ENCODE measurements at regions not wholly inside any gene's neighbourhood (a gene's known extent, or its start where the extent isn't known, plus 50 kb on each side); places are given as distances from the start of the nearest gene placed in this dataset.
"Not testable (repeated sequence)": the region's sequence is repeated elsewhere in the genome, so short reads cannot be mapped to it uniquely, and the experiment has no call there.

DNA sequence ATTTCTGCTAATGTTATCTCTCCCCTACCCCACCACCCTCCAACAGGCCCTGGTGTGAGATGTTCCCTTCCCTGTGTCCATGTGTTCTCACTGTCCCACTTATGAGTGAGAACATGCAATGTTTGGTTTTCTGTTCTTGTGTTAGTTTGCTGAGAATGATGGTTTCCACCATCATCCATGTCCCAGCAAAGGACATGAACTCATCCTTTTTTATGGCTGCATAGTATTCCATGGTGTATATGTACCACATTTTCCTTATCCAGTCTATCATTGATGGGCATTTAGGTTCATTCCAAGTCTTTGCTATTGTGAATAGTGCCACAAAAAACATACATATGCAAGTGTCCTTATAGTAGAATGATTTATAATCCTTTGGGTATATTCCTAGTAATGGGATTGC lies 104.5 kb downstream of the ZNF33B start:
- ATAC-seq (replicated peaks in 1 of 2); H3K27me3 Mint-ChIP-seq (ENCODE audit: low read depth); DNase-seq; H3K4me1 Mint-ChIP-seq (ENCODE audit: low read depth); H3K4me3 Mint-ChIP-seq; H3K27ac Mint-ChIP-seq: not testable (repeated sequence)
- Mint-ChIP-seq H3K36me3 (ENCODE audit: insufficient read depth in 2 of 2) (peaks cover 56 to 59% of the 10 kb centered on the region in 2 donors), H3K9me3 (peaks cover 33 to 52% of the 10 kb centered on the region in 2 donors)

DNA sequence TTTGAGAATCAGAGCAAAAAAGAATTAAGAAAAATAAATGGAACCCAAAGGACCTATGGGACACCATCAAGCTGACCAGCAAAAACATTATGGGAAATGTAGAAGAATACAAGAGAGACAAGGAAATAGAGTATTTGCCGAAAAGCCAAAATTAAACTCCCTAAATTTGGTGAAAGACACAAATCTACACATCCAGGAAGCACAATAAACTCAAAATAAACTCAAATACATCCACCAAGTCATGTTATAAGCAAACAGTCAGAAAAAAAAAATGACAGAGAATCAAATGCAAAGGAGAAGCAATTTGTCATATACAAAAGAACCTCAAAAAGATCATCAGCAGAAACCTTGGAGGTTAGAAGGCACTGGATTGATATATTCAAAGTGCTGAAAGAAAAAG lies 105.4 kb downstream of the ZNF33B start:
- DNase-seq (no peak), ATAC-seq (replicated peaks in 1 of 2) (no peak)
- Mint-ChIP-seq H3K27ac (no peak overlapping the region), H3K36me3 (ENCODE audit: insufficient read depth in 2 of 2) (peaks cover 48 to 53% of the 10 kb centered on the region in 2 donors), H3K4me3 (no peak overlapping the region), H3K9me3 (peaks cover 29 to 48% of the 10 kb centered on the region in 2 donors), H3K27me3 (ENCODE audit: low read depth) (no peaks in the 10 kb centered on the region), H3K4me1 (ENCODE audit: low read depth) (no peaks in the 10 kb centered on the region)

DNA sequence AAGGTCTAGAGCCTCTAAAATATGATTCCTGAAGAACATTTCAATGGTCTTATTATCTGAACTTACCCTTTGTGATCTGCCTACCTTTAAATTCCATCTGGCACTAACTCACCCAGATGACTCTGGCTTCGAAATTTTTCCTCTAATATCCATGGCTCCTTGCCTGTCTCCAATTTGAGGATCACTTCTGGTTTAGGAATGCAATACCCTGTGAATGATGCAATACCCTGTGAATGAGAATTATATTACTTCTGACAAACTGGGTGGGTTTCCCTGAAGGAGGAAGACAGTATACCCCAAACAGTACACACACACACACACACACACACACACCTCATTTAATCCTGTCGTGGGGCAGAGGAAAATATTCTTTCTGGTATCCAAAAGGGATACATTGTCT lies 115.3 kb downstream of the ZNF33B start:
- DNase-seq, result no peak
- H3K27ac Mint-ChIP-seq, result peak overlapping the region; percentile 82
- no peaks in the 10 kb centered on the region for H3K4me1 Mint-ChIP-seq (ENCODE audit: low read depth)
- H3K4me3 Mint-ChIP-seq, result no peak overlapping the region
- peaks cover 15 to 27% of the 10 kb centered on the region in 2 donors for H3K9me3 Mint-ChIP-seq
- H3K27me3 Mint-ChIP-seq (ENCODE audit: low read depth), result no peaks in the 10 kb centered on the region
- ATAC-seq (replicated peaks in 1 of 2), result no peak
- peaks cover 45 to 63% of the 10 kb centered on the region in 2 donors for H3K36me3 Mint-ChIP-seq (ENCODE audit: insufficient read depth in 2 of 2)

DNA sequence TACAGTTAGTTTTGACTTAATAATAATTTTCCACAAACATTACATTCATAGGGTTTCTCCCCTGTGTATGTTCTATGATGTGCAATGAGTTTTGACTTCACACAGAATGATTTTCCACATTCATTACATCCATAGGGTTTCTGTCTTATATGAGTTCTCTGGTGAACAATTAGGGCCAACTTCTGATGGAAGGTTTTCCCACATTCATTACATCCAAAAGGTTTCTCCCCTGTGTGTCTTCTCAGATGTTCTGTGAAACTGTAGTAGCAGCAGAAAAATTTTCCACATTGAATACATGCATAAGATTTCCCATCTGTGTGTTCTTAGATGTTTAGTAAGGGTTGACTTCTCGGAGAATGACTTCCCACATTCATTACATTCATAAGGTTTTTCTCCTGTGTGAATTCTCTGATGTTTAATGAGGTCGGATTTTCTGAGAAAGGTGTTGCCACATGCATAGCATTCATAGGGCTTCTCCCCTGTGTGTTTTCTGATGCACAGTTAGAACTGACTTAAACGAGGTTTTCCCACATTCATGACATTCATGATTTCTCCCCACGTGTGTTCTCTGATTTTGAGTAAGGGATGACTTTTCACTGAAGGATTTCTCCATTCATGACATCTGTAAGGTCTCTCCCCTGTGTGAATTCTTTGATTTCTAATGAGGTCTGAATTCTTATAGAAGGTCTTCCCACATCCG lies 118.5 kb downstream of the ZNF33B start:
- H3K4me1 Mint-ChIP-seq (ENCODE audit: low read depth), result no peaks in the 10 kb centered on the region
- H3K9me3 Mint-ChIP-seq, result peaks cover 19 to 40% of the 10 kb centered on the region in 2 donors
- H3K27me3 Mint-ChIP-seq (ENCODE audit: low read depth), result no peaks in the 10 kb centered on the region
- H3K27ac Mint-ChIP-seq, result peak overlapping the region; percentile 68
- peaks cover 50 to 71% of the 10 kb centered on the region in 2 donors for H3K36me3 Mint-ChIP-seq (ENCODE audit: insufficient read depth in 2 of 2)
- ATAC-seq (replicated peaks in 1 of 2), result no peak
- no peak for DNase-seq
- no peak overlapping the region for H3K4me3 Mint-ChIP-seq

DNA sequence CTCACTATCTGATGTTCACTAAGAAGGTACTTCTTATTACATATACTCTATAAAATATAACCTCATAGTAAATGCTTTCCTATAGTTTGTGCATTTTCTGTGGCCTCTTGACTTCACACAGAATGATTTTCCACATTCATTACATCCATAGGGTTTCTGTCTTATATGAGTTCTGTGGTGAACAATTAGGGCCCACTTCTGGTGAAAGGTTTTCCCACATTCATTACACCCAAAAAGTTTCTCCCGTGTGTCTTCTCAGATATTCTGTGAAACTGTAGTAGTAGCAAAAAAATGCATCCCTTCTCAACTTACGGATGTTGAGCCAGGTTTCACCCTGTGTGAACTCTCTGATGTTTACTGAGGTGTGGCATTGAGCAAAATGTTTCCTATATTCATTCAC lies 119.3 kb downstream of the ZNF33B start:
- Mint-ChIP-seq H3K36me3 (ENCODE audit: insufficient read depth in 2 of 2) (peaks cover 48 to 69% of the 10 kb centered on the region in 2 donors), H3K4me1 (ENCODE audit: low read depth) (no peaks in the 10 kb centered on the region), H3K27me3 (ENCODE audit: low read depth) (no peaks in the 10 kb centered on the region), H3K27ac (no peak overlapping the region), H3K4me3 (no peak overlapping the region), H3K9me3 (peaks cover 19 to 39% of the 10 kb centered on the region in 2 donors)
- ATAC-seq (replicated peaks in 1 of 2) (no peak), DNase-seq (no peak)

DNA sequence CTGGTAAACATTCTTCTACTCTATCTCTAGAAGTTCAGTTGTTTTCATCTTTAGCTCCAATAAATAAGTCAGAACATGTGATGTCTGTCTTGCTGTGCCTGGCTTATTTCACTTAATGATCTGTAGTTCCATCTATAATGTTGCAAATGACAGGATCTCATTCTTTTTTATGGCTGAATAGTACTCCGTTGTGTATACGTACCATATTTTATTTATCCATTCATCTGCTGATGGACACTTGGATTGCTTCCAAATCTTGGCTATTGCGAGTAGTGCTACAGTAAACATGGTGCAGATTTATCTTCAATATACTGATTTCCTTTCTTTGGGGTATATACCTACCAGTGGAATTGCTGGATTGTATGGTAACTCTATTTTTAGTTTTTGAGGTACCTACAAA lies 124.4 kb downstream of the ZNF33B start:
- DNase-seq (no peak), ATAC-seq (replicated peaks in 1 of 2) (no peak)
- peaks cover 24 to 36% of the 10 kb centered on the region in 2 donors for H3K9me3 Mint-ChIP-seq
- H3K27ac Mint-ChIP-seq, result no peak overlapping the region
- no peaks in the 10 kb centered on the region for H3K27me3 Mint-ChIP-seq (ENCODE audit: low read depth)
- peaks cover 26 to 42% of the 10 kb centered on the region in 2 donors for H3K36me3 Mint-ChIP-seq (ENCODE audit: insufficient read depth in 2 of 2)
- H3K4me3 Mint-ChIP-seq, result no peak overlapping the region
- H3K4me1 Mint-ChIP-seq (ENCODE audit: low read depth), result no peaks in the 10 kb centered on the region

DNA sequence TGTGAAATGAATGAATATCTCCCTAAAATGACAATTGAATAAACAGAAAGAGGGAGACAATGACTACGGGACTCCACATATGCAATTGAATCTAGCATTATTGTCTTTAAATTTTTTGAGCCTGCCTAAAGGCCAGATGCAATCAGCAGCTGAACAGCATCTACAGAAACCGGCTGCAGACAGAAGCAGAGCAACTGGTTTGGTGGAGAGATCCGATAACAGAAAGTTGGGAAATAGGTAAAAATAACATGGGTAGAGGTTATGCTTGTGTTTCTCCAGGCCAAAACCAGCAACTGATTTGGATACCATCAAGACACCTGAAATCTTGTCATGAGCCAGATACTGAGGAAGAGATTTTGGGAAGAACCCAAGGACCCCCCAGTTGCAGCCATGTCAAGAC lies 146.6 kb downstream of the ZNF33B start:
- Mint-ChIP-seq H3K4me1 (ENCODE audit: low read depth) (no peaks in the 10 kb centered on the region), H3K36me3 (ENCODE audit: insufficient read depth in 2 of 2) (no peaks in the 10 kb centered on the region), H3K4me3 (no peak overlapping the region), H3K27me3 (ENCODE audit: low read depth) (no peaks in the 10 kb centered on the region), H3K27ac (no peak overlapping the region), H3K9me3 (peaks cover 0 to 12% of the 10 kb centered on the region in 2 donors)
- DNase-seq, result no peak
- no peak for ATAC-seq (replicated peaks in 1 of 2)

DNA sequence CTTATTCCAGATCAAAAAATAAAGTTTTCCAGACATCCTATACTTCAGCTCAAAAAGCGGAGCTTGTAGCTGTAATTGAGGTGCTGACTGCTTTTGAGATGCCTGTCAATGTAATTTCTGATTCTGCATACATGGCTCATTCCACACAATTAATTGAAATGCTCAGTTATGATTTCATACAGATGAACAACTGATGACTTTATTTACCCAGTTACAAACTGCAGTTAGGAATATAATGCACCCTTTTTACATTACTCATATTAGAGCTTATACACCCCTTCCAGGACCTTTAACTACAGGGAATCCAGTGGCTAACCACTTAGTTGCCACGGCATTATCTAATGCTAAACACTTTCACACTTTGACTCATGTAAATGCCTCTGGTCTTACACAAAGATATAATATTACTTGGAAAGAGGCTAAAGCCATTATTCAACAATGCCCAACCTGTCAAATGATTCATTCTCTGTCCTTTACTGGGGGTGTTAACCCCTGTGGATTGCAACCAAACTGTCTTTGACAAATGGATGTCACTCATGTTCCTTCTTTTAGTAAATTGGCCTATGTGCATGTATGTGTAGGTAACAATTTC lies 147.3 kb downstream of the ZNF33B start:
- H3K4me1 Mint-ChIP-seq (ENCODE audit: low read depth), result no peaks in the 10 kb centered on the region
- H3K4me3 Mint-ChIP-seq, result no peak overlapping the region
- no peaks in the 10 kb centered on the region for H3K36me3 Mint-ChIP-seq (ENCODE audit: insufficient read depth in 2 of 2)
- H3K27ac Mint-ChIP-seq, result no peak overlapping the region
- H3K27me3 Mint-ChIP-seq (ENCODE audit: low read depth), result no peaks in the 10 kb centered on the region
- DNase-seq, result no peak
- ATAC-seq (replicated peaks in 1 of 2), result no peak
- H3K9me3 Mint-ChIP-seq, result peaks cover 0 to 12% of the 10 kb centered on the region in 2 donors

DNA sequence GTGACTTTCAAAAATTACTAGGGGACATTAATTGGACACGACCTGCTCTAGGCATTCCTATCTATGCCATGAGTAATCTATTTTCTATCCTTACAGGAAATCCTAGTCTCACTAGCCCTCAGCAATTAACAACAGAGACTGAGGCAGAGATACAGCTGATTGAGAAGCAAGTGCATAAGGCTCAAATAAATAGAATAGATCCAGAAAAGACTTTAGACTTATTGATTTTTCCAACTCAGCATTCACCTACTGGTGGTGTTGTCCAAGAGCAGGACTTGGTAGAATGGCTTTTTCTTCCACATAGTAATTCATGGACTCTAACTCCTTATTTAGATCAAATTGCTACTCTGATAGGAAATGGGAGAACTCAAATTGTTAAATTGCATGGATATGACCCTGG lies 148.0 kb downstream of the ZNF33B start:
- Mint-ChIP-seq H3K4me3 (no peak overlapping the region), H3K4me1 (ENCODE audit: low read depth) (no peaks in the 10 kb centered on the region), H3K27ac (no peak overlapping the region), H3K36me3 (ENCODE audit: insufficient read depth in 2 of 2) (no peaks in the 10 kb centered on the region), H3K9me3 (peaks cover 0 to 11% of the 10 kb centered on the region in 2 donors), H3K27me3 (ENCODE audit: low read depth) (no peaks in the 10 kb centered on the region)
- DNase-seq (no peak), ATAC-seq (replicated peaks in 1 of 2) (no peak)

DNA sequence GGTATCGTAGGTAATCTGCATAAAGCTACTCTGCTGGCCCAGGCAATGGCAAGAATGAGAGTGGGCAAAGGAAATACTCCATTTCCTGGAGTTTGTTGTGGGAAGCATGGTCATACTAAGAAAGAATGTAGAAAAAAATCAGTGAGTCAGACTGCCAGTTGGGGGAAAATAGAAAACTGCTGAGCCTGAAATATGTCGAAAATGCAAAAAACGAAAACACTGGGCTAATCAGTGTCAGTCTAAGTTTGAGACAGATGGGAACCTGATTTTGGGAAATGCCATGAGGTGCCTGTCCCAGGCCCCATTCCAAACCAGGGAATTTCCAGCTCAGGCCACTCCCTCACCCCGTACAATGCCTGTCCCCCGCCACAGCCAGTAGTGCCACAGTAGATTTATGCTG lies 150.0 kb downstream of the ZNF33B start:
- Mint-ChIP-seq H3K4me1 (ENCODE audit: low read depth) (no peaks in the 10 kb centered on the region), H3K36me3 (ENCODE audit: insufficient read depth in 2 of 2) (no peaks in the 10 kb centered on the region), H3K4me3 (no peak overlapping the region), H3K9me3 (peaks cover 0 to 7% of the 10 kb centered on the region in 2 donors), H3K27ac (no peak overlapping the region), H3K27me3 (ENCODE audit: low read depth) (no peaks in the 10 kb centered on the region)
- ATAC-seq (replicated peaks in 1 of 2), result no peak
- no peak for DNase-seq

DNA sequence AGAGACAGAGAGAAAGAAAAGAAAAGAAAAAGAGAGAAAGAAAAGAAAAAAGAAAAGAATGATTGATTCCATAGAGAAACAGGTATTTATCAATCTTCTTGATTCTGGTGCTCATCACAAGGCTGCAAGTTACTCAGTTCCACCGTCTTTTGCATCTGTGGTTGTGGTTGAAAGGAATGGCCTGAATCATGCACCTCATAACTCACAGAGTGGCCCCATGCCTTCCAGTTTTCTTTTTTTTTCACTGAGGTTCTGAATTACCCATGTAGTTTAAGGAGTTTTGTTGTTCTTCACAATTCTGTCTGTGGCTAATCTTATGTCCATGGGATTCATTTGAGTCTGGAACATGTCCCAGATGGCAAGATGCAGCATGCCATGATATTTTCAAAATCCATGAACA lies 156.0 kb downstream of the ZNF33B start:
- no peak for ATAC-seq (replicated peaks in 1 of 2)
- H3K4me3 Mint-ChIP-seq, result no peak overlapping the region
- H3K27ac Mint-ChIP-seq, result no peak overlapping the region
- peaks cover 3% of the 10 kb centered on the region for H3K27me3 Mint-ChIP-seq (ENCODE audit: low read depth)
- no peak for DNase-seq
- no peaks in the 10 kb centered on the region for H3K36me3 Mint-ChIP-seq (ENCODE audit: insufficient read depth in 2 of 2)
- H3K9me3 Mint-ChIP-seq, result peaks cover 0 to 5% of the 10 kb centered on the region in 2 donors
- H3K4me1 Mint-ChIP-seq (ENCODE audit: low read depth), result no peaks in the 10 kb centered on the region

DNA sequence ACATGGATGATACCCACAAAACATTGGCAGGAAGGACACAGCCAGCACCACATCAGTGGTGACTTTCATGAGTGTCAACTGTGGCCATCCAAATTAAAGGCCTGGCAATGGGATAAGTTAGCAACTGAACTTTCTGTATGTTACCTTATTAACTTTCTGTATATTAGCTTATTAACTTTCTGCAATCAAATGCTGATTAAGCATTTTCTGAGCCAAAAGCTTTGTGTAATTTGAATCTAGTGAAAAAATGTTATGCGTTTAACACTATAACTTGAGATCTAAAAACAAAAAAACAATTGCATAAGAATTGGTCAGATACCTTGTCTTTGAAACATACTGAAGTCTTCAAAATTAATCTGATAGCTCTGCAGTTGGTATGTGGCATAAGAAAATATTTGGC lies 159.3 kb downstream of the ZNF33B start:
- peaks cover 0 to 4% of the 10 kb centered on the region in 2 donors for H3K36me3 Mint-ChIP-seq (ENCODE audit: insufficient read depth in 2 of 2)
- H3K4me3 Mint-ChIP-seq, result no peak overlapping the region
- peaks cover 0 to 2% of the 10 kb centered on the region in 2 donors for H3K9me3 Mint-ChIP-seq
- H3K27me3 Mint-ChIP-seq (ENCODE audit: low read depth), result peaks cover 33% of the 10 kb centered on the region
- H3K27ac Mint-ChIP-seq, result no peak overlapping the region
- peaks cover 10% of the 10 kb centered on the region for H3K4me1 Mint-ChIP-seq (ENCODE audit: low read depth)
- DNase-seq (no peak), ATAC-seq (replicated peaks in 1 of 2) (no peak)

DNA sequence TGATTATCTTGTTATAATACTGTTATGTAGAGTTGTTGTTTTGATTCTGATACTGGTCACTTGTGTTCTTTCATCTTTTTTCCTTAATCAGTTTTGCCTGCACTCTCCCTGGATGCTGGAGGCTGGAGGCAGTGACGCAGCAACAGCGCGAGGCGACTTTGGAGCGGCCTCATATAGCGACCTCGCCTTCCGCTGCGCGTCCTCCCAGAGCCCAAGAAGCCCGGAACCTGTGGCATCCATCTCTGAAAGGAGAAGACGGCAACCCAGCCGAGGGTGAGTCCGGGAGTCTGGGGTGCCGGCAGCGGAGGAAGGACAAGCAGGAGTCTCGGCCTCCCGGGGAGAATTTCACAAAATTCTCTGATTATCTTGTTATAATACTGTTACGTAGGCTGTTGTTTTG lies 161.2 kb downstream of the ZNF33B start:
- Mint-ChIP-seq H3K4me3 (no peak overlapping the region), H3K4me1 (ENCODE audit: low read depth) (peaks cover 10% of the 10 kb centered on the region), H3K27me3 (ENCODE audit: low read depth) (peaks cover 38% of the 10 kb centered on the region), H3K9me3 (peaks cover 0 to 2% of the 10 kb centered on the region in 2 donors), H3K27ac (no peak overlapping the region), H3K36me3 (ENCODE audit: insufficient read depth in 2 of 2) (peaks cover 0 to 4% of the 10 kb centered on the region in 2 donors)
- no peak for DNase-seq
- no peak for ATAC-seq (replicated peaks in 1 of 2)

DNA sequence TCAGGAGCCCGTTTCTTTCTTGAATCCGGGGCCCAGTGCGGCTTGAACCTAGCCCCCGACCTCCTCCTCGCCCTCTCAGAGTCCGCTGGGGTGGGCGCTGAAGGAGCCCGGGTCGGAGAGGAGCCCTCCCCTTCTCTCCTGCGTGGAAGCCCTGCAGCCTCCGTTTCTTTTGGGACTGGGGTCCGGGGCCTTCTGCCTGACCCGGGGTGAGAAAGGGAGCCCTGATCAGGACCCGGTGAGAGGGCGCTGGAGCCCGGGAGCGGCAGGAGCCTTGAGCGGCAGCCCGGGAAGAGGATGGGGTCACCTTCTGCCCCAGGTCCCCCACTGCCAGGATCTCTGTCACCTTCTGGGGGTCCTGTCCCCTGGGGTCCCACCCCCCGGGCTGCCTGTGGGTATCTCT lies 162.3 kb downstream of the ZNF33B start:
- peaks cover 0 to 2% of the 10 kb centered on the region in 2 donors for H3K9me3 Mint-ChIP-seq
- H3K4me1 Mint-ChIP-seq (ENCODE audit: low read depth), result peaks cover 10% of the 10 kb centered on the region
- H3K27me3 Mint-ChIP-seq (ENCODE audit: low read depth), result peaks cover 38% of the 10 kb centered on the region
- peaks cover 0 to 4% of the 10 kb centered on the region in 2 donors for H3K36me3 Mint-ChIP-seq (ENCODE audit: insufficient read depth in 2 of 2)
- no peak overlapping the region for H3K27ac Mint-ChIP-seq
- no peak overlapping the region for H3K4me3 Mint-ChIP-seq
- ATAC-seq (replicated peaks in 1 of 2) (no peak), DNase-seq (no peak)
